HCT116 (cell line): ENCODE measurements at regions not wholly inside any gene's neighbourhood (a gene's known extent, or its start where the extent isn't known, plus 50 kb on each side); places are given as distances from the start of the nearest gene placed in this dataset.

Experiments used
- ATAC-seq: fragments of 200-7000 bp; cut with Tn5 transposase; 2 replicates; pipeline ENCODE4 v1.9.1; 2020; ENCODE audit warnings: mild to moderate bottlenecking, moderate library complexity
- BruUV-seq: library from RNA; stranded (reverse); fragments of 400-500 nt; replicated peaks from 2 replicates; lab custom pipeline; 2021; lab: Mats Ljungman, UMichigan
- CTCF ChIA-PET: fragments of 300-600 bp; sonication (Branson Sonifier 250); formaldehyde crosslinking; loops from one replicate; lab custom pipeline; 2021; ENCODE audit warnings: antibody characterized with exemption; lab: Charles Lee
- POLR2A ChIA-PET: fragments of 300-600, 350-600 bp; sonication (Branson Sonifier 250); formaldehyde crosslinking; loops from one replicate; lab custom pipeline; 2021; ENCODE audit warnings: antibody characterized with exemption; lab: Charles Lee
- RAD21 ChIA-PET, 2 experiments: fragments of 300-600 bp; sonication (Branson Sonifier 250); formaldehyde crosslinking; loops; one replicate each; lab custom pipeline; 2023; ENCODE audit warnings: low total read pairs in 2 of 2; ENCODE audit not compliant: uncharacterized antibody in 2 of 2, unreplicated experiment in 2 of 2, low non-redundant PET in 1 of 2; lab: Charles Lee
- DNase-seq: peaks from one replicate; pipeline ENCODE4 v3.0.0-alpha.2; 2010; ENCODE audit warnings: low read depth, low spot score
- H2AFZ ChIP-seq: fragments of 200-600 bp; shearing (Covaris generic), sonication (generic); 2 replicates; pipeline ENCODE4 v1.6.1; 2017; ENCODE audit warnings: low read depth, mixed run types, mixed read lengths, antibody characterized with exemption, low read length; ENCODE audit not compliant: poor library complexity, severe bottlenecking
- H3K27ac ChIP-seq: 2 replicates; pipeline ENCODE4 v1.5.1; 2012; ENCODE audit warnings: low read depth, low read length
- H3K27me3 ChIP-seq: fragments of 200-600 bp; sonication (generic); 2 replicates; pipeline ENCODE4 v1.6.1; 2016; ENCODE audit warnings: mixed run types, low read length, mixed read lengths; ENCODE audit not compliant: insufficient read depth
- H3K36me3 ChIP-seq, 2 experiments: fragments of 200-500 bp in 1 of 2; fragments of 200-600 bp in 1 of 2; sonication (Bioruptor generic) in 1 of 2; sonication (generic) in 1 of 2; 2 replicates each; pipeline versions ENCODE4 v1.5.1 to v1.6.1; 2014 to 2016; ENCODE audit warnings: low read length in 2 of 2, inconsistent platforms in 1 of 2, mixed read lengths in 1 of 2, mixed run types in 1 of 2; ENCODE audit not compliant: insufficient read depth in 2 of 2, control insufficient read depth in 1 of 2
- H3K4me1 ChIP-seq, 2 experiments: fragments of 200-600 bp in 1 of 2; sonication (generic) in 1 of 2; 2 replicates each; pipeline versions ENCODE4 v1.5.1 to v1.6.1; 2012 to 2017; ENCODE audit warnings: low read length in 2 of 2, inconsistent platforms in 1 of 2, mild to moderate bottlenecking in 1 of 2, mixed read lengths in 1 of 2, mixed run types in 1 of 2, moderate library complexity in 1 of 2; ENCODE audit not compliant: insufficient read depth in 2 of 2, control insufficient read depth in 1 of 2
- H3K4me2 ChIP-seq: fragments of 200-600 bp; sonication (generic); 2 replicates; pipeline ENCODE4 v1.6.1; 2017; ENCODE audit warnings: mixed run types, low read length, mixed read lengths
- H3K4me3 ChIP-seq, 2 experiments: fragments of 200-600 bp in 1 of 2; sonication (generic) in 1 of 2; replicated peaks in 1 of 2; 2 replicates each; pipeline ENCODE4 v1.5.1; 2011 to 2016; ENCODE audit warnings: low read length in 2 of 2, control low read depth in 1 of 2, low read depth in 1 of 2, mild to moderate bottlenecking in 1 of 2, mixed read lengths in 1 of 2, mixed run types in 1 of 2
- H3K79me2 ChIP-seq: fragments of 200-600 bp; sonication (generic); 2 replicates; pipeline ENCODE4 v1.6.1; 2017; ENCODE audit warnings: mild to moderate bottlenecking, mixed run types, low read length, moderate library complexity, mixed read lengths; ENCODE audit not compliant: insufficient read depth
- H3K9ac ChIP-seq: fragments of 200-600 bp; sonication (generic); 2 replicates; pipeline ENCODE4 v1.6.1; 2016; ENCODE audit warnings: low read length, mixed read lengths
- H3K9me2 ChIP-seq: fragments of 200-600 bp; sonication (generic), shearing (Covaris generic); 2 replicates; pipeline ENCODE4 v1.6.1; 2017; ENCODE audit warnings: mixed run types, mild to moderate bottlenecking, moderate library complexity; ENCODE audit not compliant: insufficient read depth
- H3K9me3 ChIP-seq, 2 experiments: fragments of 200-500 bp in 1 of 2; fragments of 200-600 bp in 1 of 2; sonication (Bioruptor generic) in 1 of 2; sonication (generic) in 1 of 2; 2 replicates each; pipeline ENCODE4 v1.6.1; 2014 to 2017; ENCODE audit warnings: low read length in 2 of 2, mixed read lengths in 2 of 2, inconsistent platforms in 1 of 2, low read depth in 1 of 2, mild to moderate bottlenecking in 1 of 2, mixed run types in 1 of 2, moderate library complexity in 1 of 2; ENCODE audit not compliant: control insufficient read depth in 1 of 2, insufficient read depth in 1 of 2
- H4K20me1 ChIP-seq: fragments of 200-600 bp; sonication (generic), shearing (Covaris generic); 2 replicates; pipeline ENCODE4 v1.6.1; 2017; ENCODE audit warnings: mixed run types, mild to moderate bottlenecking, moderate library complexity; ENCODE audit not compliant: insufficient read depth
- CBX3 ChIP-seq: IDR thresholded peaks from 2 replicates; pipeline ENCODE4 v1.6.1; 2012; ENCODE audit warnings: low read depth
- CEBPB ChIP-seq: IDR thresholded peaks from 2 replicates; pipeline ENCODE4 v1.6.1; 2012; ENCODE audit warnings: low read depth
- EGR1 ChIP-seq: IDR thresholded peaks from 2 replicates; pipeline ENCODE4 v1.6.1; 2012; ENCODE audit warnings: low read depth
- ELF1 ChIP-seq: IDR thresholded peaks from 2 replicates; pipeline ENCODE4 v1.6.1; 2012; ENCODE audit warnings: low read depth, borderline replicate concordance
- FOSL1 ChIP-seq: IDR thresholded peaks from 2 replicates; pipeline ENCODE4 v1.6.1; 2012; ENCODE audit warnings: low read depth
- MAX ChIP-seq: IDR thresholded peaks from 2 replicates; pipeline ENCODE4 v1.6.1; 2012
- POLR2AphosphoS5 ChIP-seq: IDR thresholded peaks from 2 replicates; pipeline ENCODE4 v1.6.1; 2011; ENCODE audit warnings: mild to moderate bottlenecking, low read depth, low read length, moderate library complexity
- REST ChIP-seq: IDR thresholded peaks from 2 replicates; pipeline ENCODE4 v1.6.1; 2012; ENCODE audit warnings: low read depth
- SRF ChIP-seq: IDR thresholded peaks from 2 replicates; pipeline ENCODE4 v1.6.1; 2012; ENCODE audit warnings: low read depth
- YY1 ChIP-seq: IDR thresholded peaks from 2 replicates; pipeline ENCODE4 v1.6.1; 2011; ENCODE audit warnings: low read length, low read depth, moderate library complexity, mild to moderate bottlenecking; ENCODE audit not compliant: insufficient replicate concordance; ENCODE audit errors: extremely low read depth
- ZNF274 ChIP-seq: fragments of 200-500 bp; sonication (Bioruptor generic); IDR thresholded peaks from 2 replicates; pipeline ENCODE4 v1.6.1; 2014; ENCODE audit warnings: mild to moderate bottlenecking, low read depth, low read length, inconsistent platforms
- intact Hi-C: fragments of 100-400 bp; cut with micrococcal nuclease; formaldehyde crosslinking; loops from 2 replicates; pipeline ENCODE4 v1.10.0; 2022

GRCh38 chr9:24036459-24036858 lies 210.4 kb upstream of the ELAVL2 start:
- ATAC-seq (no peak), DNase-seq (no peak)
- intact Hi-C loops = no loop called here
- CTCF ChIA-PET = no interaction called here
- Histone ChIP-seq H2AFZ (no peak overlapping the region), H3K4me2 (no peak overlapping the region), H3K36me3 (no peaks in the 10 kb centered on the region), H3K79me2 (no peaks in the 10 kb centered on the region), H3K4me3 (no peak overlapping the region), H3K27ac (no peak overlapping the region), H3K9me2 (no peaks in the 10 kb centered on the region), H3K9ac (no peak overlapping the region), H3K27me3 (no peaks in the 10 kb centered on the region), H3K9me3 (peaks cover 6 to 35% of the 10 kb centered on the region in 2 experiments; a peak in 2 of 4 replicates), H3K4me1 (no peaks in the 10 kb centered on the region), H4K20me1 (no peaks in the 10 kb centered on the region)
- TF ChIP-seq FOSL1 = no peak
- no peak for TF ChIP-seq CEBPB
- TF ChIP-seq CBX3 = no peak
- TF ChIP-seq REST = no peak
- no peak for TF ChIP-seq SRF
- no peak for TF ChIP-seq YY1
- no peak for TF ChIP-seq ZNF274
- TF ChIP-seq POLR2AphosphoS5 = no peak
- no peak for TF ChIP-seq MAX
- TF ChIP-seq ELF1 = no peak
- no peak for TF ChIP-seq EGR1
- BruUV-seq = no TSS peak
- RAD21 ChIA-PET = no interaction called here
- POLR2A ChIA-PET = no interaction called here
